H9 (cell line): ENCODE measurements at regions not wholly inside any gene's neighbourhood (a gene's known extent, or its start where the extent isn't known, plus 50 kb on each side); places are given as distances from the start of the nearest gene placed in this dataset.

Source experiments
- DNase-seq: peaks from one replicate; pipeline ENCODE4 v3.0.0-alpha.2; 2017
- H2AFZ ChIP-seq: one replicate; pipeline ENCODE4 v1.6.1; 2013; ENCODE audit warnings: mild to moderate bottlenecking, low read length, control low read depth, moderate library complexity
- H2AK5ac ChIP-seq: 2 replicates; pipeline ENCODE4 v1.6.1; 2013; ENCODE audit warnings: low read length, control low read depth, mixed read lengths; ENCODE audit not compliant: insufficient read length
- H2BK120ac ChIP-seq: one replicate; pipeline ENCODE4 v1.6.1; 2013; ENCODE audit warnings: low read depth, mild to moderate bottlenecking, low read length, control low read depth, inconsistent platforms; ENCODE audit not compliant: poor library complexity, severe bottlenecking
- H2BK12ac ChIP-seq: 2 replicates; pipeline ENCODE4 v1.6.1; 2013; ENCODE audit warnings: low read length, control low read depth, mixed read lengths, low read depth; ENCODE audit not compliant: insufficient read length
- H2BK15ac ChIP-seq: 2 replicates; pipeline ENCODE4 v1.6.1; 2013; ENCODE audit warnings: low read depth, low read length, control low read depth
- H2BK20ac ChIP-seq: one replicate; pipeline ENCODE4 v1.6.1; 2013; ENCODE audit warnings: low read depth, mild to moderate bottlenecking, low read length, control low read depth, inconsistent platforms; ENCODE audit not compliant: poor library complexity, severe bottlenecking
- H2BK5ac ChIP-seq: 2 replicates; pipeline ENCODE4 v1.6.1; 2013; ENCODE audit warnings: low read length, control low read depth, mixed read lengths; ENCODE audit not compliant: insufficient read length
- H3K14ac ChIP-seq: 2 replicates; pipeline ENCODE4 v1.6.1; 2013; ENCODE audit warnings: low read length, control low read depth; ENCODE audit not compliant: insufficient read depth
- H3K18ac ChIP-seq: 2 replicates; pipeline ENCODE4 v1.6.1; 2013; ENCODE audit warnings: low read depth, mild to moderate bottlenecking, mixed read lengths, low read length, control low read depth; ENCODE audit not compliant: insufficient read length
- H3K23ac ChIP-seq: 2 replicates; pipeline ENCODE4 v1.6.1; 2013; ENCODE audit warnings: low read length, control low read depth, mixed read lengths, low read depth; ENCODE audit not compliant: insufficient read length
- H3K23me2 ChIP-seq: 2 replicates; pipeline ENCODE4 v1.6.1; 2013; ENCODE audit warnings: low read depth, mild to moderate bottlenecking, mixed read lengths, low read length, control low read depth; ENCODE audit not compliant: insufficient read length, poor library complexity, severe bottlenecking
- H3K27ac ChIP-seq: 2 replicates; pipeline ENCODE4 v1.5.1; 2013; ENCODE audit warnings: low read length, control low read depth, mixed read lengths, low read depth; ENCODE audit not compliant: insufficient read length
- H3K27me3 ChIP-seq: 2 replicates; pipeline ENCODE4 v1.6.1; 2013; ENCODE audit warnings: low read length, control low read depth, inconsistent platforms; ENCODE audit not compliant: insufficient read depth
- H3K4ac ChIP-seq: 2 replicates; pipeline ENCODE4 v1.6.1; 2013; ENCODE audit warnings: low read depth, mild to moderate bottlenecking, control low read depth, inconsistent platforms, low read length, moderate library complexity
- H3K4me1 ChIP-seq: 2 replicates; pipeline ENCODE4 v1.6.1; 2013; ENCODE audit warnings: low read length, control low read depth, inconsistent platforms; ENCODE audit not compliant: insufficient read depth
- H3K4me2 ChIP-seq: 2 replicates; pipeline ENCODE4 v1.6.1; 2013; ENCODE audit warnings: low read length, control low read depth, mixed read lengths; ENCODE audit not compliant: insufficient read length, insufficient read depth
- H3K56ac ChIP-seq: 2 replicates; pipeline ENCODE4 v1.6.1; 2013; ENCODE audit warnings: low read depth, mild to moderate bottlenecking, mixed read lengths, low read length, control low read depth; ENCODE audit not compliant: insufficient read length
- H3K79me1 ChIP-seq: 2 replicates; pipeline ENCODE4 v1.6.1; 2013; ENCODE audit warnings: low read depth, mild to moderate bottlenecking, moderate library complexity, low read length, control low read depth, inconsistent platforms; ENCODE audit not compliant: insufficient read depth, poor library complexity, severe bottlenecking
- H3K79me2 ChIP-seq: 2 replicates; pipeline ENCODE4 v1.6.1; 2013; ENCODE audit warnings: low read length, control low read depth, inconsistent platforms; ENCODE audit not compliant: insufficient read depth
- H3K9ac ChIP-seq: 2 replicates; pipeline ENCODE4 v1.6.1; 2013; ENCODE audit warnings: low read length, control low read depth, mixed read lengths; ENCODE audit not compliant: insufficient read length; ENCODE audit errors: extremely low read depth
- H3K9me3 ChIP-seq: one replicate; pipeline ENCODE4 v1.6.1; 2013; ENCODE audit warnings: low read depth, low read length, inconsistent platforms; ENCODE audit not compliant: control insufficient read depth
- H3T11ph ChIP-seq: one replicate; pipeline ENCODE4 v1.6.1; 2013; ENCODE audit warnings: mild to moderate bottlenecking, low read length, control low read depth, inconsistent platforms
- H4K20me1 ChIP-seq: one replicate; pipeline ENCODE4 v1.6.1; 2013; ENCODE audit not compliant: control insufficient read depth, insufficient read length, insufficient read depth
- H4K5ac ChIP-seq: 2 replicates; pipeline ENCODE4 v1.6.1; 2013; ENCODE audit warnings: low read depth, mild to moderate bottlenecking, mixed read lengths, low read length, control low read depth; ENCODE audit not compliant: insufficient read length
- H4K8ac ChIP-seq: replicated peaks from 2 replicates; pipeline ENCODE4 v1.6.1; 2013; ENCODE audit warnings: low read length, control low read depth, mixed read lengths, low read depth; ENCODE audit not compliant: insufficient read length
- H4K91ac ChIP-seq: 2 replicates; pipeline ENCODE4 v1.6.1; 2013; ENCODE audit warnings: low read depth, mild to moderate bottlenecking, moderate library complexity, mixed read lengths, low read length, control low read depth; ENCODE audit not compliant: insufficient read length
- H3K27ac Mint-ChIP-seq, 3 experiments: 2 replicates in 2 of 3; 3 replicates in 1 of 3; pipeline ENCODE4 v1.8.0; 2020 to 2021; ENCODE audit warnings: mixed read lengths in 3 of 3, mild to moderate bottlenecking in 1 of 3, moderate library complexity in 1 of 3
- H3K27me3 Mint-ChIP-seq: 2 replicates; pipeline ENCODE4 v1.8.0; 2021; ENCODE audit warnings: low read depth, mild to moderate bottlenecking, moderate library complexity, mixed read lengths
- H3K36me3 Mint-ChIP-seq, 3 experiments: 2 replicates in 2 of 3; 3 replicates in 1 of 3; pipeline ENCODE4 v1.8.0; 2020 to 2021; ENCODE audit warnings: low read depth in 3 of 3, mixed read lengths in 3 of 3; ENCODE audit not compliant: insufficient read depth in 1 of 3
- H3K4me1 Mint-ChIP-seq, 2 experiments: 2 replicates each; pipeline ENCODE4 v1.8.0; 2020; ENCODE audit warnings: mixed read lengths in 2 of 2
- H3K4me3 Mint-ChIP-seq, 2 experiments: 2 replicates in 1 of 2; 3 replicates in 1 of 2; pipeline ENCODE4 v1.8.0; 2020 to 2021; ENCODE audit warnings: mild to moderate bottlenecking in 2 of 2, mixed read lengths in 2 of 2, moderate library complexity in 1 of 2
- H3K9me3 Mint-ChIP-seq, 2 experiments: 2 replicates in 1 of 2; 3 replicates in 1 of 2; pipeline ENCODE4 v1.8.0; 2020; ENCODE audit warnings: mild to moderate bottlenecking in 2 of 2, mixed read lengths in 2 of 2, moderate library complexity in 1 of 2
- CTCF ChIP-seq: fragments of 200-600 bp; sonication (generic); conservative IDR thresholded peaks from 3 replicates; pipeline ENCODE4 v1.8.0; 2021; ENCODE audit warnings: antibody characterized with exemption, mild to moderate bottlenecking
- WGBS: extraction: QIAGEN DNeasy Blood & Tissue Kit; methylation state at CpG from one replicate; pipeline ENCODE4 v1.1.7; 2013; ENCODE audit warnings: missing lambda C conversion rate, low lambda C conversion rate, mixed read lengths; ENCODE audit not compliant: insufficient read length; ENCODE audit errors: extremely low coverage; 5-methylcytosine and 5-hydroxymethylcytosine counted together

GRCh38 chr10:8279598-8279997 is 225.1 kb downstream of the GATA3 start:
- Histone ChIP-seq H4K20me1 (no peaks in the 10 kb centered on the region), H4K5ac (no peak overlapping the region), H3T11ph (no peak overlapping the region), H2BK12ac (no peak overlapping the region), H3K27ac (no peak overlapping the region), H3K23me2 (no peaks in the 10 kb centered on the region), H3K4ac (no peak overlapping the region), H2BK15ac (no peak overlapping the region), H2BK5ac (no peak overlapping the region), H3K27me3 (no peaks in the 10 kb centered on the region), H2AK5ac (no peak overlapping the region), H3K9me3 (no peaks in the 10 kb centered on the region), H3K9ac (no peak overlapping the region), H2BK20ac (no peak overlapping the region), H3K23ac (no peak overlapping the region), H3K79me2 (no peaks in the 10 kb centered on the region), H3K14ac (no peak overlapping the region), H3K4me1 (no peaks in the 10 kb centered on the region), H4K8ac (no peak overlapping the region), H4K91ac (no peak overlapping the region), H3K4me2 (no peak overlapping the region), H2AFZ (no peak overlapping the region), H3K79me1 (no peaks in the 10 kb centered on the region), H2BK120ac (no peak overlapping the region), H3K18ac (no peak overlapping the region), H3K56ac (no peak overlapping the region)
- Mint-ChIP-seq H3K9me3 (no peaks in the 10 kb centered on the region), H3K36me3 (no peaks in the 10 kb centered on the region), H3K27ac (no peak overlapping the region), H3K4me3 (no peak overlapping the region), H3K27me3 (peaks cover 11% of the 10 kb centered on the region), H3K4me1 (peaks cover 0 to 3% of the 10 kb centered on the region in 2 experiments; a peak in 1 of 4 replicates)
- no CpG with 5 or more reads among the region's 2 CpGs for WGBS
- TF ChIP-seq CTCF = no peak
- DNase-seq = no peak
